SU-DHL-6 (cell line): ENCODE measurements at regions not wholly inside any gene's neighbourhood (a gene's known extent, or its start where the extent isn't known, plus 50 kb on each side); places are given as distances from the start of the nearest gene placed in this dataset.

Source experiments
- H2AFZ ChIP-seq: fragments of 200-600 bp; sonication (generic); 2 replicates; pipeline ENCODE4 v1.6.1; 2014; ENCODE audit warnings: low read depth, mild to moderate bottlenecking, moderate library complexity, mixed read lengths, antibody characterized with exemption, low read length; ENCODE audit not compliant: severe bottlenecking
- H3F3A ChIP-seq: fragments of 200-600 bp; shearing (Covaris generic); 2 replicates; pipeline ENCODE4 v1.6.0; 2016; ENCODE audit warnings: antibody characterized with exemption, mild to moderate bottlenecking; ENCODE audit not compliant: insufficient read depth
- H3K27ac ChIP-seq: fragments of 200-600 bp; sonication (generic); 2 replicates; pipeline ENCODE4 v1.5.1; 2016; ENCODE audit warnings: low read depth, mild to moderate bottlenecking, low read length, moderate library complexity, mixed read lengths
- H3K27me3 ChIP-seq: fragments of 200-600 bp; sonication (generic), shearing (Covaris generic); 2 replicates; pipeline ENCODE4 v1.6.0; 2014; ENCODE audit warnings: mild to moderate bottlenecking, low read length
- H3K36me3 ChIP-seq: fragments of 200-600 bp; sonication (generic); 2 replicates; pipeline ENCODE4 v1.6.1; 2014; ENCODE audit warnings: mild to moderate bottlenecking, low read length, mixed read lengths
- H3K4me2 ChIP-seq: fragments of 300-600, 200-600 bp; shearing (Covaris generic), sonication (generic); 2 replicates; pipeline ENCODE4 v1.6.0; 2014; ENCODE audit warnings: low read length, low read depth, mild to moderate bottlenecking; ENCODE audit not compliant: poor library complexity, severe bottlenecking
- H3K4me3 ChIP-seq: fragments of 200-600 bp; sonication (generic); 2 replicates; pipeline ENCODE4 v1.5.1; 2014; ENCODE audit warnings: antibody characterized with exemption, low read length, mild to moderate bottlenecking, mixed read lengths; ENCODE audit not compliant: insufficient read depth, poor library complexity, severe bottlenecking
- H3K79me2 ChIP-seq: fragments of 200-600 bp; sonication (generic); 2 replicates; pipeline ENCODE4 v1.6.1; 2014; ENCODE audit warnings: mild to moderate bottlenecking, low read length, moderate library complexity; ENCODE audit not compliant: insufficient read depth
- H3K9ac ChIP-seq: fragments of 200-600 bp; sonication (generic); 2 replicates; pipeline ENCODE4 v1.7.0; 2014; ENCODE audit warnings: mild to moderate bottlenecking, low read length
- H3K9me2 ChIP-seq: fragments of 200-600 bp; sonication (generic); replicated peaks from 2 replicates; pipeline ENCODE4 v1.6.1; 2014; ENCODE audit warnings: low read length; ENCODE audit not compliant: insufficient read depth
- H3K9me3 ChIP-seq: fragments of 200-600 bp; sonication (generic); 2 replicates; pipeline ENCODE4 v1.6.1; 2014; ENCODE audit warnings: low read length, mixed read lengths; ENCODE audit not compliant: insufficient read depth
- H4K20me1 ChIP-seq: fragments of 200-600 bp; sonication (generic); 2 replicates; pipeline ENCODE4 v1.6.1; 2014; ENCODE audit warnings: low read depth, mild to moderate bottlenecking, antibody characterized with exemption, low read length, moderate library complexity, mixed read lengths
- CTCF ChIP-seq: fragments of 200-600 bp; sonication (generic); IDR thresholded peaks from one replicate; pipeline ENCODE4 v1.5.1; 2017; ENCODE audit warnings: antibody characterized with exemption, mild to moderate bottlenecking, low read length, moderate library complexity; ENCODE audit not compliant: insufficient read depth, poor library complexity, severe bottlenecking
- EZH2phosphoT487 ChIP-seq: fragments of 200-600 bp; sonication (generic), shearing (Covaris generic); conservative IDR thresholded peaks from 2 replicates; pipeline ENCODE4 v1.6.1; 2018; ENCODE audit warnings: mild to moderate bottlenecking, antibody characterized with exemption, low read length, moderate library complexity, mixed read lengths

GRCh38 chr18:73992242-73993022, 155.2 kb downstream of the FBXO15 start:
- H3K4me2 ChIP-seq: no peak overlapping the region
- no peak overlapping the region for H2AFZ ChIP-seq
- TF ChIP-seq EZH2phosphoT487 (no peak), CTCF (no peak)
- H3K27ac ChIP-seq: no peak overlapping the region
- no peaks in the 10 kb centered on the region for H3K79me2 ChIP-seq
- H3K27me3 ChIP-seq: no peaks in the 10 kb centered on the region
- no peaks in the 10 kb centered on the region for H3K9me2 ChIP-seq
- H3K9ac ChIP-seq: no peak overlapping the region
- H3F3A ChIP-seq: no peaks in the 10 kb centered on the region
- H3K9me3 ChIP-seq: 0 out of 2 replicates have a peak, but pooled peaks cover 2% of the 10 kb centered on the region
- H4K20me1 ChIP-seq: no peaks in the 10 kb centered on the region
- H3K4me3 ChIP-seq: no peak overlapping the region
- H3K36me3 ChIP-seq: no peaks in the 10 kb centered on the region

GRCh38 chr18:73991570-73991969, 156.1 kb downstream of the FBXO15 start:
- no peak overlapping the region for H3K9ac ChIP-seq
- H3K4me2 ChIP-seq: no peak overlapping the region
- H3K4me3 ChIP-seq: no peak overlapping the region
- H3K27ac ChIP-seq: no peak overlapping the region
- H3K27me3 ChIP-seq: no peaks in the 10 kb centered on the region
- H4K20me1 ChIP-seq: no peaks in the 10 kb centered on the region
- no peaks in the 10 kb centered on the region for H3F3A ChIP-seq
- H3K9me3 ChIP-seq: no peaks in the 10 kb centered on the region
- no peaks in the 10 kb centered on the region for H3K9me2 ChIP-seq
- TF ChIP-seq CTCF: no peak
- no peaks in the 10 kb centered on the region for H3K36me3 ChIP-seq
- H3K79me2 ChIP-seq: no peaks in the 10 kb centered on the region
- H2AFZ ChIP-seq: no peak overlapping the region

- no peaks in the 10 kb centered on the region for H3K79me2 ChIP-seq
Observed at GRCh38 chr18:73990258-73990657, 157.4 kb downstream of the FBXO15 start.

More at GRCh38 chr18:73990258-73990657, 157.4 kb downstream of the FBXO15 start:
- no peaks in the 10 kb centered on the region for H3K9me3 ChIP-seq
- H3K9me2 ChIP-seq: no peaks in the 10 kb centered on the region
- no peaks in the 10 kb centered on the region for H3F3A ChIP-seq
- no peaks in the 10 kb centered on the region for H4K20me1 ChIP-seq
- H2AFZ ChIP-seq: no peak overlapping the region
- TF ChIP-seq CTCF: no peak
- no peak for TF ChIP-seq EZH2phosphoT487
- H3K27me3 ChIP-seq: no peaks in the 10 kb centered on the region
- no peak overlapping the region for H3K4me2 ChIP-seq
- no peak overlapping the region for H3K4me3 ChIP-seq
- H3K36me3 ChIP-seq: no peaks in the 10 kb centered on the region
- H3K9ac ChIP-seq: no peak overlapping the region
- H3K27ac ChIP-seq: no peak overlapping the region
